SK-N-MC (cell line): ENCODE measurements at regions not wholly inside any gene's neighbourhood (a gene's known extent, or its start where the extent isn't known, plus 50 kb on each side); places are given as distances from the start of the nearest gene placed in this dataset.

Source experiments
- EZH2 ChIP-seq: fragments of 200-600 bp; sonication (generic); IDR thresholded peaks from one replicate; pipeline ENCODE4 v1.6.1; 2017; ENCODE audit warnings: antibody characterized with exemption
- FOXP2 ChIP-seq: optimal IDR thresholded peaks from 2 replicates; pipeline ENCODE3; 2011; ENCODE audit warnings: mild to moderate bottlenecking, moderate library complexity; ENCODE audit not compliant: insufficient read depth; ENCODE audit errors: extremely low read length, control extremely low read depth
- POLR2AphosphoS5 ChIP-seq: IDR thresholded peaks from 2 replicates; pipeline ENCODE4 v1.6.1; 2012; ENCODE audit warnings: mild to moderate bottlenecking, low read depth, low read length, borderline replicate concordance

DNA sequence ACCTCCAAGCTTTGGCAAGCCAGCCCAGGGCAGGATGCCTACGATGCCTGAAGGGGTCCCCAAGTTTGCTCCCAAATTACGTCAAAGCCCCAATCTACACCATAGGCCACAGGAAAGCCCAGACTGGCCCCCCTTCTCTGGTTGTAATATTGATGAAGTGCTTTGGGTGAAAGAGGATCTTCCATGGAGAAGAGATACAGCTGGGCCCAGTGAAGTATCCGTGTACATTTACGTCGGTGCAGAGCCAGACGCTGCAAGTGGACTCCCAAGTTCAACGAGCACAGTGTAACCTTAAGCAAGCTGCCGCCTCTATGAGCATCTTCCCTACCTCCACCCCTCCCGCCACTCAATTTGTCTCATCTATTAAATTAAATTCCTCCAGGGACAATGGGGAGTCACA lies 100.1 kb upstream of the TPM1 start:
- TF ChIP-seq EZH2 (no peak), POLR2AphosphoS5 (no peak), FOXP2 (no peak)
